ENCODE measurements at regions not wholly inside any gene's neighbourhood (a gene's known extent, or its start where the extent isn't known, plus 50 kb on each side); places are given as distances from the start of the nearest gene placed in this dataset.

GRCh38 chr2:176744146-176744545, 468.4 kb upstream of the HNRNPA3 start:
- no peak for TF ChIP-seq EZH2 (IDR thresholded peaks at IDR 0.05; ENCODE audit: low read depth)
- no peak for TF ChIP-seq CTCF (conservative IDR thresholded peaks at IDR 0.05)

All from PC-9 (cell line).